Nephron (organoid): ENCODE measurements at regions not wholly inside any gene's neighbourhood (a gene's known extent, or its start where the extent isn't known, plus 50 kb on each side); places are given as distances from the start of the nearest gene placed in this dataset.

Source experiments
- H3K27ac Mint-ChIP-seq, 3 experiments: 2 replicates each; pipeline ENCODE4 v1.8.0; 2020; ENCODE audit warnings: mixed read lengths in 3 of 3, mild to moderate bottlenecking in 2 of 3, moderate library complexity in 1 of 3
- H3K27me3 Mint-ChIP-seq: 2 replicates; pipeline ENCODE4 v1.8.0; 2021; ENCODE audit warnings: low read depth, mild to moderate bottlenecking, moderate library complexity, mixed read lengths
- H3K36me3 Mint-ChIP-seq: 2 replicates; pipeline ENCODE4 v1.8.0; 2020; ENCODE audit warnings: low read depth, mixed read lengths
- H3K4me1 Mint-ChIP-seq: 2 replicates; pipeline ENCODE4 v1.8.0; 2020; ENCODE audit warnings: mixed read lengths
- H3K4me3 Mint-ChIP-seq, 3 experiments: 2 replicates each; pipeline ENCODE4 v1.8.0; 2020; ENCODE audit warnings: mild to moderate bottlenecking in 3 of 3, mixed read lengths in 3 of 3, moderate library complexity in 2 of 3
- H3K9me3 Mint-ChIP-seq: 2 replicates; pipeline ENCODE4 v1.8.0; 2020; ENCODE audit warnings: mixed read lengths
- CTCF ChIP-seq, 3 experiments: fragments of 200-600 bp; sonication (generic); IDR thresholded peaks; one replicate each; pipeline ENCODE4 v1.5.0; 2021; ENCODE audit warnings: antibody characterized with exemption in 3 of 3; ENCODE audit not compliant: unreplicated experiment in 3 of 3

DNA sequence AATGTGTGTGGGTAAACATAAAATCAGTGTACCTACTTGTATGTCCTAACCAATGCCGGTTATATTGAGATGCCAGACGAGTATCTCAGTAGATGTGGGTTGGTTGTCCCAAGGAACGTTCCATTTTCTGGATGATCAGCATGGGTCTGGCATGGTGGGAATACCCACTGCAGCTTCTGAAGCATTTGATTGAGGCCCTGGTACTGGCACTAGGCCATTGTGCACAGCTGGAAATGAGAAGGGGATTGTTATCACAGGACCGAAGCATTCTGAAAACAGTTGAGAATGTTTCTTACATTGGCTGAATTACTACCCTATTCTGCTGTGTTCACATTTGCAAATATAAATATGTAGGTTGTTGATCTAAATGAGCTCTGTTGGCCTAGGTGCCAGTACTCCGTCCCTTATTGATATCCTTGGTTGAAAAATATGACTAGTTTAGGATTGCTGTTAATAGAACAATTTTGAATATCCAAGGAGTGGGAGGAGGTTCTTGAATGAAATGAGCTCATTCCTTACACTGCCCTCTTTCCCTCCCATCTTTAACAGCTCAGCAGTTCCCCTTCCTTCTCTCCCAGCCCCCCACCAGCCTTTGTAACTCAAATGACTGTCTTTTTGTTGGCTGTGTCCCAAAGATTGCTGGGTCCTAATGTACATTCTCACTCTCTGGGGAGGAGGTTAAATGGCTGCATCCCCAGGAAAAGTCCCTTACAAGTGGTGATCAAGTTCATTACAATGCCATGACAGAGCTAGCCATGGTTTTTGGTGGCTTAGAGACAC, 293.3 kb upstream of the TPM1 start:
- Mint-ChIP-seq H3K4me3 (peak overlapping the region in 2 of 3 experiments; percentile 1 to 3), H3K27ac (peak overlapping the region; percentile 69 to 98 (median 91)), H3K4me1 (peaks cover 36% of the 10 kb centered on the region), H3K27me3 (no peaks in the 10 kb centered on the region), H3K9me3 (no peaks in the 10 kb centered on the region), H3K36me3 (peaks cover 32% of the 10 kb centered on the region)
- no peak for TF ChIP-seq CTCF (IDR thresholded peaks at IDR 0.05; ENCODE audit: unreplicated experiment in 3 of 3)

- peak overlapping the region in 2 of 3 experiments; percentile 58 to 98 for H3K27ac Mint-ChIP-seq
- peaks cover 35% of the 10 kb centered on the region for H3K4me1 Mint-ChIP-seq
- no peaks in the 10 kb centered on the region for H3K27me3 Mint-ChIP-seq
- peaks cover 37% of the 10 kb centered on the region for H3K36me3 Mint-ChIP-seq
- TF ChIP-seq CTCF (IDR thresholded peaks at IDR 0.05; ENCODE audit: unreplicated experiment in 3 of 3): no peak
- H3K9me3 Mint-ChIP-seq: no peaks in the 10 kb centered on the region
- no peak overlapping the region for H3K4me3 Mint-ChIP-seq
These were observed 292.1 kb upstream of the TPM1 start for GRCh38 chr15:62750471-62750870.

DNA sequence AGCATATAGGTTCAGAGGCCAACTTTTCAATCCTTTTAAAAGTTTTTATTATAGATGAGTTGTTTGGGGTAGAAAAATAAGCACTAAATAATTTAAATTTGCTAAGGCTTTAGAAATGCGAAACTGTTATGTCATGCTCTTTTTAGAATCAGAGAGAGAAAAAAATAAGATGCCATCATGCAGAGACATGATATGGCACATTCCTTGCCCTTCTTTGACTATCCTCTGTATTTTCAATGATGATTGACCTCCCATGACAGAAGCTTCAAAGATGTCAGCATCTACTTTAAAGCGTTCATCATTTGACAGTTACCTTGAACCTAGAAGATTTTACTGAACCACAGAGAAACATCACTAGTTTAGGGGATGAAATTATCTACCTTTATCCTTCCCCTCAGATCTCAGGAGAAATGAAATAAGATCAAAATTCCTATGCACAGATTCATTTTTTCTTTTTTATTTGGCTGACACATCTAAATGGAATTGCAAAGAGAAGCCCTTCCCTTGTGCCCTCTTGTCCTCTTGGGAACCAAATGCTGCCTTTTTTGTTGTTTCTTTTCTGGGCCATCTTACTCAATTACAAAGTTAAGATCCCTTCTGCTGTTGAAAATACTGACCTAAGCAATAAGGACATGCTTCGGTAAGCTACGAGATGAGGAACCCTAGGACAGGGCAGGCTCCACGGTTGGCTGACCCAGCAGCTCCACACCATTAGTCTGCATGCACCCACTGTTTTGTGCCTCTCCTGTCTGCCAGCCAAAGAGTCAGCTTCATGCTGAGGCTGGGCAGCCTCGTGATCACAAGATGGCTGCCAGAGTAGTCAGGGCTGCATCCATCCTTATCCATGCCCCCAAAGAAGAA, 289.7 kb upstream of the TPM1 start:
- Mint-ChIP-seq H3K9me3 (no peaks in the 10 kb centered on the region), H3K4me3 (no peak overlapping the region), H3K27me3 (no peaks in the 10 kb centered on the region), H3K36me3 (peaks cover 51% of the 10 kb centered on the region), H3K27ac (peak overlapping the region in 1 of 3 experiments; percentile 2), H3K4me1 (peaks cover 28% of the 10 kb centered on the region)
- no peak for TF ChIP-seq CTCF (IDR thresholded peaks at IDR 0.05; ENCODE audit: unreplicated experiment in 3 of 3)

- Mint-ChIP-seq H3K9me3 (no peaks in the 10 kb centered on the region), H3K4me3 (no peak overlapping the region), H3K36me3 (peaks cover 51% of the 10 kb centered on the region), H3K27me3 (no peaks in the 10 kb centered on the region), H3K4me1 (peaks cover 28% of the 10 kb centered on the region), H3K27ac (no peak overlapping the region)
- TF ChIP-seq CTCF (IDR thresholded peaks at IDR 0.05; ENCODE audit: unreplicated experiment in 3 of 3): no peak
These were observed 288.9 kb upstream of the TPM1 start for GRCh38 chr15:62753518-62754221.

GRCh38 chr15:62756326-62756994, 286.1 kb upstream of the TPM1 start:
- H3K27me3 Mint-ChIP-seq: no peaks in the 10 kb centered on the region
- H3K4me1 Mint-ChIP-seq: peaks cover 16% of the 10 kb centered on the region
- H3K9me3 Mint-ChIP-seq: no peaks in the 10 kb centered on the region
- TF ChIP-seq CTCF (IDR thresholded peaks at IDR 0.05; ENCODE audit: unreplicated experiment in 3 of 3): no peak
- H3K36me3 Mint-ChIP-seq: peaks cover 52% of the 10 kb centered on the region
- H3K27ac Mint-ChIP-seq: peak overlapping the region in 1 of 3 experiments; percentile 30
- no peak overlapping the region for H3K4me3 Mint-ChIP-seq
